PC-9 (cell line): ENCODE measurements at regions not wholly inside any gene's neighbourhood (a gene's known extent, or its start where the extent isn't known, plus 50 kb on each side); places are given as distances from the start of the nearest gene placed in this dataset.

Experiments
- CTCF ChIP-seq: fragments of 200-600 bp; sonication (generic); conservative IDR thresholded peaks from 2 replicates; pipeline ENCODE4 v1.6.1; 2017; ENCODE audit warnings: mixed run types, antibody characterized with exemption, mild to moderate bottlenecking, moderate library complexity
- EZH2 ChIP-seq: fragments of 200-600 bp; sonication (generic); IDR thresholded peaks from 2 replicates; pipeline ENCODE4 v1.8.0; 2017; ENCODE audit warnings: antibody characterized with exemption, low read depth

GRCh38 chr10:117860135-117860534 lies 186.6 kb downstream of the RAB11FIP2 start:
- TF ChIP-seq EZH2 (no peak), CTCF (no peak)
